OCI-LY3 (cell line): ENCODE measurements at regions not wholly inside any gene's neighbourhood (a gene's known extent, or its start where the extent isn't known, plus 50 kb on each side); places are given as distances from the start of the nearest gene placed in this dataset.

Experiments used
- EZH2phosphoT487 ChIP-seq: fragments of 200-600 bp; shearing (Covaris generic); IDR thresholded peaks from 2 replicates; pipeline ENCODE4 v1.6.1; 2018; ENCODE audit warnings: antibody characterized with exemption, mixed run types, low read depth
- TF ChIP-seq, protein P1 (sequence below): fragments of 200-600, 300-600 bp; sonication (generic); IDR thresholded peaks from 2 replicates; pipeline ENCODE4 v1.5.1; 2014; ENCODE audit warnings: antibody characterized with exemption, low read length, low read depth

DNA sequence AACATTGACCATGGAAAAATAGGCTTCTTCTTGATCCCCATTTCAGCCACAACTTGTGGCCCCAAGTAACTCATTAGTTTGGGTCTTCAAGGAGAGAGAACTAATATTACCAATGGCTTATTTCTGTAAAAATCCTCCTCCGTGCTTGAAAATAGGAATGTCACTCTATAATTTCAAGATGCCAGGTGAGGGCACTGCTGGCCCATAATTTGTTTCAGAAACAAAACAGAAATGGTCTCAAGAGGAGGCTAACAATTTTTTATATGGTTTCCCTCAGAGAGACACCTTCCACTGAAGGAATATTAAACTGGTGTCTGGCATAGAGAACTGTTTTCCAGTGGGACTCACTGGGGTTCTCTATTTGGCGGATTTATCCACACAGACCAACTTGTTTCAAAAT lies 437.0 kb upstream of the TRPC7 start:
- TF ChIP-seq, protein P1, sequence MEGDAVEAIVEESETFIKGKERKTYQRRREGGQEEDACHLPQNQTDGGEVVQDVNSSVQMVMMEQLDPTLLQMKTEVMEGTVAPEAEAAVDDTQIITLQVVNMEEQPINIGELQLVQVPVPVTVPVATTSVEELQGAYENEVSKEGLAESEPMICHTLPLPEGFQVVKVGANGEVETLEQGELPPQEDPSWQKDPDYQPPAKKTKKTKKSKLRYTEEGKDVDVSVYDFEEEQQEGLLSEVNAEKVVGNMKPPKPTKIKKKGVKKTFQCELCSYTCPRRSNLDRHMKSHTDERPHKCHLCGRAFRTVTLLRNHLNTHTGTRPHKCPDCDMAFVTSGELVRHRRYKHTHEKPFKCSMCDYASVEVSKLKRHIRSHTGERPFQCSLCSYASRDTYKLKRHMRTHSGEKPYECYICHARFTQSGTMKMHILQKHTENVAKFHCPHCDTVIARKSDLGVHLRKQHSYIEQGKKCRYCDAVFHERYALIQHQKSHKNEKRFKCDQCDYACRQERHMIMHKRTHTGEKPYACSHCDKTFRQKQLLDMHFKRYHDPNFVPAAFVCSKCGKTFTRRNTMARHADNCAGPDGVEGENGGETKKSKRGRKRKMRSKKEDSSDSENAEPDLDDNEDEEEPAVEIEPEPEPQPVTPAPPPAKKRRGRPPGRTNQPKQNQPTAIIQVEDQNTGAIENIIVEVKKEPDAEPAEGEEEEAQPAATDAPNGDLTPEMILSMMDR, result no peak; the same call in 1 of the 2 replicates
- no peak for TF ChIP-seq EZH2phosphoT487
